ENCODE measurements at regions not wholly inside any gene's neighbourhood (a gene's known extent, or its start where the extent isn't known, plus 50 kb on each side); places are given as distances from the start of the nearest gene placed in this dataset.

DNA sequence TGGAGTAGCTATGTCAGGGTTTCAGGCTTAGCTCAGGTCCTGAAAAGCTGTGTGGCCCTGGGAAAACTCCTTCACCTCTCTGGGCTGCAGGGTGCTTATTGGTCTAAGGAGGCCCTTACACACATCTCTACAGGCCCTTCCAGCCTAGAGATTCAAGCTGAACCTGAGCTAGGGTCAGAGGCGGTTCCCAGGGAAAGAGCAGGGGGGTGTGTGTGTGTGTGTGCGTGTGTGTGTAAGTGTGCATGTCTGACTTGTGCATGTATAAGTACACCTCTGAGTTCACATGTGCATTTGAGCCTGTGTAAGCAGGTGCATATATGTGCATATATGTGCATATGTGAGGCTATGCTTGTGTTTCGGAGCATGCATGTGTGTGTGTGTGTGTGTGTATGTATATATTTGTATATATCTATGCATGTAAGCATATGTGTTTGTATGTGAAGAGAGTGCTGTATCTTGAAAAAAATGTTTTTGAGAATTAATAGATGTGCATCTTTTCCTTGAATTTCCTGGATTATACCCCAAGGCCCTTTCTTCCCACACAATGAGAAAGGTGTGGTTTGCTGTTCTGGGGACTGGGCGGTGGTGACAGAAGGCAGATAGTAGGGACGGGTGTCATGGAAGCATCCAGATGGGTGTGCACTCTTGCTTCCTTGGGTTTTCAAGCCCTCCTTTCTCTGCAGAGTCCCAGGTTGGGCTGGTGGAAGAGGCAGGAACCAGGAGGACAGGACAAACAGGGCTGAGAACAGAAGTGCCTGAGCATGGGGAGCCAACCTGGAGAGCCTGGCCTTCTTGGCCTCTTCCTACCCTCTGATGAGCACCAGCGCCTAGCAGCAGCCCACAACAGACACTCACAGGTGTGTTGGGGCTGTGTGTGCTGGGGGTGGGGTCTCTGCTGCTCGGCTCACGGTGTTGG is 150.3 kb upstream of the TSHZ3 start:
- Histone ChIP-seq H3K36me3 (ENCODE audit: control insufficient read depth in 2 of 3, insufficient read depth in 3 of 3, low read length in 3 of 3) (no peaks in the 10 kb centered on the region), H3K9me3 (ENCODE audit: control insufficient read depth in 2 of 3, insufficient read depth in 1 of 3, low read length in 3 of 3) (no peaks in the 10 kb centered on the region), H3K27me3 (ENCODE audit: control insufficient read depth, insufficient read depth, low read length) (no peaks in the 10 kb centered on the region), H3K4me3 (ENCODE audit: low read length in 3 of 3) (no peak overlapping the region), H3K9ac (ENCODE audit: low read length in 3 of 3) (no peak overlapping the region), H3K4me1 (ENCODE audit: control insufficient read depth in 2 of 3, insufficient read depth in 2 of 3, low read depth in 1 of 3, low read length in 3 of 3) (no peaks in the 10 kb centered on the region), H3K27ac (ENCODE audit: low read depth in 2 of 2, low read length in 2 of 2) (no peak overlapping the region)
- intact Hi-C loops (cut with DNase I), result no loop called here
- FAIRE-seq, result no peak
- TF ChIP-seq, protein P1, sequence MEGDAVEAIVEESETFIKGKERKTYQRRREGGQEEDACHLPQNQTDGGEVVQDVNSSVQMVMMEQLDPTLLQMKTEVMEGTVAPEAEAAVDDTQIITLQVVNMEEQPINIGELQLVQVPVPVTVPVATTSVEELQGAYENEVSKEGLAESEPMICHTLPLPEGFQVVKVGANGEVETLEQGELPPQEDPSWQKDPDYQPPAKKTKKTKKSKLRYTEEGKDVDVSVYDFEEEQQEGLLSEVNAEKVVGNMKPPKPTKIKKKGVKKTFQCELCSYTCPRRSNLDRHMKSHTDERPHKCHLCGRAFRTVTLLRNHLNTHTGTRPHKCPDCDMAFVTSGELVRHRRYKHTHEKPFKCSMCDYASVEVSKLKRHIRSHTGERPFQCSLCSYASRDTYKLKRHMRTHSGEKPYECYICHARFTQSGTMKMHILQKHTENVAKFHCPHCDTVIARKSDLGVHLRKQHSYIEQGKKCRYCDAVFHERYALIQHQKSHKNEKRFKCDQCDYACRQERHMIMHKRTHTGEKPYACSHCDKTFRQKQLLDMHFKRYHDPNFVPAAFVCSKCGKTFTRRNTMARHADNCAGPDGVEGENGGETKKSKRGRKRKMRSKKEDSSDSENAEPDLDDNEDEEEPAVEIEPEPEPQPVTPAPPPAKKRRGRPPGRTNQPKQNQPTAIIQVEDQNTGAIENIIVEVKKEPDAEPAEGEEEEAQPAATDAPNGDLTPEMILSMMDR (IDR thresholded peaks at IDR 0.05; ENCODE audit: borderline replicate concordance, extremely low read depth, insufficient read depth), result no peak
- no peak for DNase-seq

DNA sequence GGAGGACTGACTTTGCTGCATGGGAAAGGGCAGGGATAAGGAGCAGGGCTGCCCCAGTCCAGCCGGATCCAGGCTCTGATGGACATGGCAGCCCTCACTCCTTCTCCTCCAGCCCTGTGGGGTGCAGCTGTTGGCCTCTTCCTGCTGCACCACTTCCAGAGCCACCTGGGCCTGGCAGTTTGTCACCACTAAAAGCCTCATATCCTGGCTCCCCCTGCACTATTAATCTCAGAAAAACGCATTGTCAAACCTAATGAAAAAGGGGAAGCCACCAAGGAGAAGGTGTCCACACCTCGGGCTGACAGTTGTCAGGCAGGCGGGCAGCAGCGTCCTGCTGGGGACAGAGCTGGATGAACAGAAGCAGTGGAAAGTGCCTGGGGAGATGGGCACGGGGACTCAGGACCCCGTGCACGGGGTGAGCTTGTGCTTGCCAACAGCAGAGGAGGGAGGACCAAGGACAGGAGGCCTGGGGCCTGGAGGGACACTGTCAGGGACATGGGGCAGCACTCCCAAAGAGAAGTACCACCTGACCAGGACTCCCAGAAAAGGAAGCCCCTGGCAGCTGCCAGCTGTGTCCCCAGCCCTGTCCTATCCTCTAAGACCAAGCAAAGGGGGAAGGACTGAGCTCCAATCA is 151.1 kb upstream of the TSHZ3 start:
- Histone ChIP-seq H3K9me3 (ENCODE audit: control insufficient read depth in 2 of 3, insufficient read depth in 1 of 3, low read length in 3 of 3) (no peaks in the 10 kb centered on the region), H3K36me3 (ENCODE audit: control insufficient read depth in 2 of 3, insufficient read depth in 3 of 3, low read length in 3 of 3) (no peaks in the 10 kb centered on the region), H3K4me1 (ENCODE audit: control insufficient read depth in 2 of 3, insufficient read depth in 2 of 3, low read depth in 1 of 3, low read length in 3 of 3) (no peaks in the 10 kb centered on the region), H3K9ac (ENCODE audit: low read length in 3 of 3) (no peak overlapping the region), H3K4me3 (ENCODE audit: low read length in 3 of 3) (no peak overlapping the region), H3K27ac (ENCODE audit: low read depth in 2 of 2, low read length in 2 of 2) (no peak overlapping the region), H3K27me3 (ENCODE audit: control insufficient read depth, insufficient read depth, low read length) (no peaks in the 10 kb centered on the region)
- DNase-seq, result no peak
- TF ChIP-seq, protein P1 (IDR thresholded peaks at IDR 0.05; ENCODE audit: borderline replicate concordance, extremely low read depth, insufficient read depth), result no peak
- no peak for FAIRE-seq
- intact Hi-C loops (cut with DNase I), result no loop called here

DNA sequence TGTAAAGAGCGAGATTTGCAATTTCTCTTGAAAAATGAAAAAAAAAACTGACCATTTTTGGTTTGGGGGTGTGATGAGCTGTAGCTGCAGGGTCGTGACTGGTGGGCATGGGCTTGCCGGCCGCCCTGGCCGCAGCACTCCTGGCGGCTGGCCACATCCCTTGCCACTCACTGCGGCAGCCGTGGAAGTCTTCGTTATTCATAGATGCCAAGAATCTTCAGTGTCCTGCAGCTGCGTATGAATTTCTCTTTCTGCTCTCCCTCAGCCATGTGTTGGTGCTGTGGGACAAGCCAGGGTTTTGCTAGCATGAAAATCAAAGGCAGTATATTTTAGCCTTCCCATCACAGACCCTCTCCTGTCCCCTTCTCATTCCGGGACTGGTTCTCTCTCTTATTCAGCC is 151.7 kb upstream of the TSHZ3 start:
- intact Hi-C loops (cut with DNase I), result no loop called here
- no peak overlapping the region for H3K4me3 ChIP-seq (ENCODE audit: low read length in 3 of 3)
- no peaks in the 10 kb centered on the region for H3K4me1 ChIP-seq (ENCODE audit: control insufficient read depth in 2 of 3, insufficient read depth in 2 of 3, low read depth in 1 of 3, low read length in 3 of 3)
- H3K9ac ChIP-seq (ENCODE audit: low read length in 3 of 3), result no peak overlapping the region
- no peaks in the 10 kb centered on the region for H3K9me3 ChIP-seq (ENCODE audit: control insufficient read depth in 2 of 3, insufficient read depth in 1 of 3, low read length in 3 of 3)
- H3K36me3 ChIP-seq (ENCODE audit: control insufficient read depth in 2 of 3, insufficient read depth in 3 of 3, low read length in 3 of 3), result no peaks in the 10 kb centered on the region
- TF ChIP-seq, protein P1 (IDR thresholded peaks at IDR 0.05; ENCODE audit: borderline replicate concordance, extremely low read depth, insufficient read depth), result no peak
- FAIRE-seq, result no peak
- DNase-seq, result no peak
- no peaks in the 10 kb centered on the region for H3K27me3 ChIP-seq (ENCODE audit: control insufficient read depth, insufficient read depth, low read length)
- H3K27ac ChIP-seq (ENCODE audit: low read depth in 2 of 2, low read length in 2 of 2), result no peak overlapping the region

Data from kidney (tissue), 13 donors.